ENCODE measurements at regions not wholly inside any gene's neighbourhood (a gene's known extent, or its start where the extent isn't known, plus 50 kb on each side); places are given as distances from the start of the nearest gene placed in this dataset.

- no peak for DNase-seq (ENCODE audit: low read depth)
Measured at GRCh38 chr3:102599819-102600576, 165.2 kb downstream of the ZPLD1 start.

GRCh38 chr3:102605153-102605552 lies 170.3 kb downstream of the ZPLD1 start:
- no peak for DNase-seq (ENCODE audit: low read depth)

GRCh38 chr3:102608875-102609274 lies 174.1 kb downstream of the ZPLD1 start:
- no peak for DNase-seq (ENCODE audit: low read depth)

GRCh38 chr3:102614021-102614569 lies 179.3 kb downstream of the ZPLD1 start:
- no peak for DNase-seq (ENCODE audit: low read depth)

- DNase-seq (ENCODE audit: low read depth) = no peak
Measured at GRCh38 chr3:102614585-102614984, 179.8 kb downstream of the ZPLD1 start.

GRCh38 chr3:102617381-102617780 lies 182.6 kb downstream of the ZPLD1 start:
- no peak for DNase-seq (ENCODE audit: low read depth)

- DNase-seq (ENCODE audit: low read depth) = no peak
Measured at GRCh38 chr3:102619361-102619760, 184.5 kb downstream of the ZPLD1 start.

- DNase-seq (ENCODE audit: low read depth) = no peak
Measured at GRCh38 chr3:102629943-102630342, 195.1 kb downstream of the ZPLD1 start.

GRCh38 chr3:102630531-102630930 lies 195.7 kb downstream of the ZPLD1 start:
- DNase-seq (ENCODE audit: low read depth) = no peak

- no peak for DNase-seq (ENCODE audit: low read depth)
Measured at GRCh38 chr3:102643546-102643945, 208.7 kb downstream of the ZPLD1 start.

- DNase-seq (ENCODE audit: low read depth) = no peak
Measured at GRCh38 chr3:102646557-102646956, 211.7 kb downstream of the ZPLD1 start.

- no peak for DNase-seq (ENCODE audit: low read depth)
Measured at GRCh38 chr3:102660653-102661052, 225.8 kb downstream of the ZPLD1 start.

GRCh38 chr3:102661707-102662497 lies 227.1 kb downstream of the ZPLD1 start:
- no peak for DNase-seq (ENCODE audit: low read depth)

GRCh38 chr3:102662498-102662772 lies 227.6 kb downstream of the ZPLD1 start:
- no peak for DNase-seq (ENCODE audit: low read depth)

GRCh38 chr3:102664126-102664525 lies 229.3 kb downstream of the ZPLD1 start:
- no peak for DNase-seq (ENCODE audit: low read depth)

- no peak for DNase-seq (ENCODE audit: low read depth)
Measured at GRCh38 chr3:102665183-102665582, 230.4 kb downstream of the ZPLD1 start.

GRCh38 chr3:102668247-102668646 lies 233.4 kb downstream of the ZPLD1 start:
- DNase-seq (ENCODE audit: low read depth) = no peak

- DNase-seq (ENCODE audit: low read depth) = no peak
Measured at GRCh38 chr3:102670986-102671385, 236.2 kb downstream of the ZPLD1 start.

GRCh38 chr3:102672305-102672704 lies 237.5 kb downstream of the ZPLD1 start:
- no peak for DNase-seq (ENCODE audit: low read depth)

- peak; percentile 46 for DNase-seq (ENCODE audit: low read depth)
Measured at GRCh38 chr3:102673271-102674115, 238.7 kb downstream of the ZPLD1 start.

GRCh38 chr3:102674284-102674683 lies 239.5 kb downstream of the ZPLD1 start:
- DNase-seq (ENCODE audit: low read depth) = no peak

- DNase-seq (ENCODE audit: low read depth) = no peak
Measured at GRCh38 chr3:102676424-102676823, 241.6 kb downstream of the ZPLD1 start.
